HuH-7 (cell line): ENCODE measurements at regions not wholly inside any gene's neighbourhood (a gene's known extent, or its start where the extent isn't known, plus 50 kb on each side); places are given as distances from the start of the nearest gene placed in this dataset.

Experiments
- DNase-seq: peaks from one replicate; pipeline ENCODE4 v3.0.0; 2011; ENCODE audit warnings: low spot score

DNA sequence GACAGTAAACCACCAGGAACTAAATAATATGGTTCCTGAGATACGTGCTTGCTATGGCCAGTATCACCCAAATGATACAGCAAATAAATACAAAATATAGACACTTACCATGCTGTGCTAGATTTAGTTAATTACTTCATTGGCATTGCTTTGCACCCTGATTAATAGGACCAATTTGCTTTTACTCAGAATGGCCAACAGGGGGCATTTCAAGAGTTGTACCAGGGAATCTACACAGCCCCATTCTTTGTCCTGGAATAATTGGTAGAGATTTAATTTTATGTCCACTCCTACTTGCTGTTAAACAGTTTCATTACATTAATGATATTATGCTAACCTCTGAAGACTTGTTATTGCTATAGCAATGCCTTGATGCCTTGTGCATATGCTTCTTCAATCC is 280.8 kb downstream of the RERGL start:
- no peak for DNase-seq

DNA sequence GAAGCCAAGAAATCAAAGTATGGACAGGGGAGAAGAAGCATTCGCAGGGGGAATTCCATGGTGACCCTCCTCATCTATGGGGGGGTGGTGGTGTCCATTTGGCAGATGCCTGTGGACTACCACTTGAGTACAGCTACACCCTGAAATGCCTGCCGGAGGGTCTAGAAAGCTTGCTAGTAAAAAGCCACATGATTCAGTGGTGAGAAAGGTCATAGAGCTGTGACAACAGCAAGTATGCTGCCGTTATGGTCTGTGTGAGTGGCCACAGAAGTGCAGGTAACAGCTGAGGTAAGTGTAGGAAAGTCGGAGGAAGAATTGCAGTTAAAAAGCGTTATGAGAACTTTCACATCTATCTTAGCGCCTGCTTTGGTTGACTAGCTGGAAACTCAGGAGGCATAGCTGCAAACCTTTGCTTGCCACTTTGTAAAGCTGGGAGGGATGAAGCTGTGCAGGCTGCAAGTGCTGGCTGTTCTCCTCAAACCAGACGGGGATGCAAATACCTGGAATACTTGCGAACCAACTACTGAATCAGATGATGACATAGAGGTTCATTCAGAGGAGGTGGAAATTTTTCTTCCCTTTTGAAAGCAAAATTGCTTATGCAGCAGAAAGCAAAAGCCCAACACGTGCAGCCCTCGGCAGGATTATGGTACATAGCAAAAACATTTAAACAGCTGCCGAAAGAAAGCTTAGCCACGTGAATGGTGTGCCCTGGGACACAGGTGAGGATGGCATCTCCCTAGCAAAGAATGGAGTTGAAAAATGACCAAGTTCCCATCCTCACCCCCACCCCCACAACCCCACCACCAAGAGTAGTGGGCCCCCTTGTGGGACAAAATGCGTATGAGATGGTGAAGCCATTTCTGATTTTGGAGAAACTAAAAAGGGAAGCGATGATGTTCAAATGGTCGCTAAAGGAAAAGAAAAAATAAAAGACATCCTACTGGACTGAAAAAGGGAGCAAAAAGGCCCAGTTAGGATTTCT is 287.0 kb downstream of the RERGL start:
- DNase-seq, result no peak

DNA sequence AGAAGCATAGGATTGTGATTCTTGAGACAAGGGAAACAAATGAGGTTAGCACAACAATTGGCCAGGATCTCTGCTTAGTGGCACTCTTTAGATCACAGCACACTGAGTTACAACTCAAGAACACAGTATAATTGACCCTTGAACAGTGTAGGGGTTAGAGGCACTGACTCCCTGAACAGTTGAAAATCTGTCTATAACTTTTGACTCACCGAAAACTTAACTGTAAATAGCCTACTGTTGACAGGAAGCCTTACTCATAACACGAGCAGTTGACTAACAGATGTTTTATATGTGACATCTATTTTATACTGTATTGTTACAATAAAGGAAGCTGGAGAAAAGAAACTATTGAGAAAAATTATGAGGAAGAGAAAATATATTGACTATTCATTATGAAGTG is 296.1 kb downstream of the RERGL start:
- DNase-seq, result no peak

DNA sequence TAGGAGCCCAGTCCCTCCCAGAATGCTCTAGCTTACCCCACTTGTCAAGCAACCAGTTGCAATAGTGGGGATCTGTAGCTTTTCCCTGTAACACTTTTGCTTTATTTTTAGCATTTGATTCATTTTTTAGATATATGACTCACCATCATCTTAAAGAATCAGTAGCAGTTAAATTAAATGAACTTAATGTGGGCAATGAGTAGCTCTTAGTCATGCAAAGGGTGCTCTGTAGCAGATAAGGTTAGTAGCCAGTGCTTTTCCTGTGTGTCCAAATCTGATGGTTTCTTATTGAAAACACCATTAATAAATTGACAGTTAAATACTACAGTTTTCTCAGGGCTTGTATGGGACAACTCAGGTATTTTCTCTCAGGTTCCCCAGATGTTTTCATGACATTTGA is 311.8 kb downstream of the RERGL start:
- DNase-seq, result no peak

DNA sequence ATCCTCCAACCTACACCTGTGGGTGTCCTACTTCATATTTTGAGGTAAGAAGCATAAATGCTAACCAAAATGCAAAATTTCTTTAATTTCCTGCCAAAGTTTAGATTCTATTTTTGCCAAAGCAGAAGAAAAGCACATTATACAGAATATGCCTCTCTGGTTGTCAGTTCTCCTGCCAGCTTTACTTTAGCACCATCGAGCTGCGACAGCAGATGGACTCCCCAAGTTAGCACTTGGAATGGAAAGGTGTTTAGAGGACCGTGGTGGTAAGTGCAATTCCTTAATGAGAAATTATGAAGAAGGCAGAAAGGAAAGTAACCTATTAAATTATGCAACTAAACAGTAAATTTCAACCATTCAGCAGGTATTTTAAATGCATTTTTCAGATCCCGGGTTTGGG is 326.6 kb downstream of the RERGL start:
- DNase-seq, result no peak

DNA sequence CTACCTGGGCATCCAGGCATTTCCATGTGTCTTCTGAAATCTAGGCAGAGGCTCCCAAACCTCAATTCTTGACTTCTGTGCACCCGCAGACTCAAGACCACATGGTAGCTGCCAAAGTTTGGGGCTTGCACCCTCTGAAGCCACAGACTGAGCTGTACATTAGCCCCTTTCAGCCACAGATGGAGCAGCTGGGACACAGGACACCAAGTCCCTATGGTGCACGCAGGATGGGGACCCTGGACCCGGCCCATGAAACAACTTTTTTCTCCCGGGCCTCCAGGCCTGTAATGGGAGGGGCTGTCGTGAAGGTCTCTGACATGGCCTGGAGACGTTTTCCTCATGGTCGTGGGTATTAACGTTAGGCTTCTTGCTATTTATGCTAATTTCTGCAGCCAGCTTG is 330.0 kb downstream of the RERGL start:
- no peak for DNase-seq
